HL-60/S4 treated with retinoic acid at 250 ng/mL for 4 days and 3 days (cell line): ENCODE measurements at regions not wholly inside any gene's neighbourhood (a gene's known extent, or its start where the extent isn't known, plus 50 kb on each side); places are given as distances from the start of the nearest gene placed in this dataset.
"Not testable (repeated sequence)": the region's sequence is repeated elsewhere in the genome, so short reads cannot be mapped to it uniquely, and the experiment has no call there.

Experiments
- in situ Hi-C: fragments of 300-500 bp; cut with MboI; formaldehyde crosslinking; loops from 2 replicates; pipeline ENCODE4 v1.7.0; 2022; ENCODE audit warnings: low sequenced_read_pairs

DNA sequence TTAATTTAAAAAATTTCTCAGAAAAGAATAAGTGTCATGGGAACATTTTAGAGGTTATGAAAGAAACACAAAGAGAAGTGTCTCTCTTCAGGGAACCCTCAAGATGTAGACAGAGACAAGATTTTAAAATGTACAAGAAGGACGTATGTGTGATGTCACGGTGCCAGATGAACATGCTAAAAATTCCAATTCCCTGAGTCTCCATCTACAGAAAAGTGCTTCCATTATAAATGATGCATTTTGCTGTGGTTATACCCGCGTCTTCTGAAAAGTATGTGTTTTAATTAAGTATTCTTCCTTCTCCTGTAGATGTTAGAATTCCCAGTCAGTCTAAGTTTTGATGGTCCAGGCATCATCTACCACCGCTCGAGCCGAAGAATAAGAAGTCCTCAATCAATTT lies 489.1 kb downstream of the PREX1 start:
- in situ Hi-C loops: no loop called here

DNA sequence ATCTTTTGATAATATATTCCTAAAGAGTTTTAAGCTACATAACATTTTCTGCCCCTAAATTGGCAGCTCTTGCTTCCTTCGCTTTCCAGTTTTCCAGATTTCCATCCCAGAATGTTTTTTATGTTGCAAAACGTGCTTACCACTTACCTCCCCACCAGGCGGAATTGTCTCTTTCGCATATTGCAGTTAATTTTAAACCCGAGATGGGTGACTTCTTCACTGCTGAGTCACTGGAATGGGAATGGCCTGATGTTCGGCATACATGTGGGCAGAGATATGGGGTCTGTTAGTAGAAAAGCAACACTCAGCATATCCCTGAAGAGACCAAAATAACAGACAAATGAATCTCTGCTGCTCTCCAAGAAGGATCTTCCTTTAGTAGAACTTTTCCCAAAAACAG lies 491.2 kb downstream of the PREX1 start:
- in situ Hi-C loops: no loop called here

DNA sequence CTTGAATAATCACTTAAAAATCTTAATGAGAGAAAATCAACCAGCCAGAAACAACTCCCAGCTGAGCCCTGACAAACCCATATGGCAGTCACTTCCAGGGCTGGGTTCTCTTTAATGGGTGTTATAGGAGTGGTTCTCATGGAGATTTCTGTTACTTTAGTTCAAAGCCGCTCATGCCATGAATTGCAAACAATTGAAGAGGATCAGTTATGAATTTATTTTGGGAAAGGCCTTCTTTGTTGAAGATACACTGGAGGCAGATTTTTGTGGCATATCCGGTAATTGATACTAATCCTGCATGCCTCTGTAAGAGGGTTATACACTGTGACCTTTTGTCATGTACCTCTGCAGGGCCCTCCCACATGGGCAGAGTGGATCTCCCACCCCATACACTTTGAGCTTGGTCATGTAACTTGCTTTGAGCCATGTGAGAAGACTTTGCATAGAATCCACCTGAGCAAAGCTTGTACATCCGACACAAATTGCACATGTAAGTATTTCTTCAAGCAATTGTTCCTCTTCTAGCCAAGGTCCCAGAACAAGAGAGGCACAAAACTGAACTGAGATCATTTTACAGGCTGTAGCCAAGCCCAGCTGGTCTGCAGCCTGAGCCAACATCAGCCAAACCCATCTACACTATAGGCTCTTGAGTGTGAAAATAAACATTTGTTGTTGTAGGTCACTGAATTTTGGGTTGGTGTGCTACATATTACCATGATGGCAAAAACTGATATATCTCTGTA lies 492.3 kb downstream of the PREX1 start:
- in situ Hi-C loops: no loop called here

DNA sequence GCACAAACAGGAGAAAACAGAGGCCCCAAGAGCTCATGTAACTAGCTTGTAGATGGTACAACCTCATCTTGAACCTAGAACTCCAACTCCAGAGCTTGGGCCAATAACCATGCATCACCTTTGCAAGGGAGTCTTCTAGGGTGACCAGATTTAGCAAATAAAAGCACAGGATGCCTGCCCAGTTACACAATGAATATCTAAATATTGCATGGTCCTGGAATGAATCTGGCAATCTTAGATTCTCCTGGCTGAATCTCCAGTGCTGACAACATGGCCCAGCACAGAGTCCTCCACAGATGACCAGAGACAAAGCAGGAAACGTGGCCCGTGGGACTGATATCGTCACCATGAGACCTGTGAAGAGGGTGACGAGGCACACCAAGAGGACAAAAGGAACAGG lies 494.1 kb downstream of the PREX1 start:
- in situ Hi-C loops: no loop called here

DNA sequence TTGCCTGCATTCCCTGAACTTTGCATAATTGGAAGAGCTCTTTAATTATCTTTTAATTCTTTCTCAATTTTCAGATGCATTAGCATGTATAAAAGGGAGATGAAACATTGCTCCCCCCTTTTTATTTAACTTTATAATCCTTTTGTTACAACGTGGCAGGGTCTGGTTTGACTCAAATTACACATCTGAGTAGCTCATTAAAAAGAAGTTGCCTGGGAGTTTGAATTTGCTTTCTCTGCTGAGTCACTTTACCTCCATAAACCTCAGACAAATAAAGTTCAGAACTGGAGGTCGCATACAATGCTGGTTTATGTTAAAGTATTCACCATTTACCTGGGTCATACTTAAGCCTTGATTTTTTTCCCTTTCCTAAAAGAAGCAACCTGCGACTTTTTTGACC lies 495.2 kb downstream of the PREX1 start:
- in situ Hi-C loops: no loop called here

DNA sequence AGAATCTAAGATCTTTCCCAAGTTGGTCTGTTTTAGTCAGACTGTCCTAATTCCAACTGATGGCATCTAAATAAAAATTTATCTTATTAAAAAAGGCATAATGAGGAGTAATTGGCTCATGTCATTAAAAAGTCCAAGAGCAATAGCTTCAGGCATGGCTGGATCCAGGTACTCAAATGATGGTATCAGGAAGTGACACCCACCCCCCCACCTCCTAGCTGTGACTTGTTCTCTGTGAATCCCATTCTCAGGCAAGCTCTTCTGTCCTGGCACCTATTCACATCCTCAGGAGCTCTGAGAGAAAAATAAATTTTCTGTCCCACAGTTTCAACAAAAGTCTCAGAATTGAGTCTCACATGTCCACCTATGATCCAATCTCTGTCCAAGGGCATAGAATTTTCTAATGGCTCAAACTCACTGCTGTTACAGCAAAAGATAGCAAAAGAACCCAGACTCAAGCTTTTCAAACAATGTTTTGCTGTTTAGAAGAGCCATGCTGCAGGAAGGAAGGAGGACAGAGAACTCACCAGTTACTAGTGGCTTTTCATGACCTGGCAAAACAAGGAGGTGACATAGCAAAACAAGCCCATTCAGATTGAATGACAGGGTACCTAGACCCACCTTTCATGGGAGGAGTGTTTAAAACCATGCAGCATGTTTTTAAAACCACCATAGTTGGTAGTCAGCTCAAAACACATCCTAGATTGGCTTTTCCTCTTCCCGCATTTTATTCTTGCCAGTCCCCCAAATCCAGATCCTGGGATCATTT lies 496.1 kb downstream of the PREX1 start:
- in situ Hi-C loops: no loop called here

DNA sequence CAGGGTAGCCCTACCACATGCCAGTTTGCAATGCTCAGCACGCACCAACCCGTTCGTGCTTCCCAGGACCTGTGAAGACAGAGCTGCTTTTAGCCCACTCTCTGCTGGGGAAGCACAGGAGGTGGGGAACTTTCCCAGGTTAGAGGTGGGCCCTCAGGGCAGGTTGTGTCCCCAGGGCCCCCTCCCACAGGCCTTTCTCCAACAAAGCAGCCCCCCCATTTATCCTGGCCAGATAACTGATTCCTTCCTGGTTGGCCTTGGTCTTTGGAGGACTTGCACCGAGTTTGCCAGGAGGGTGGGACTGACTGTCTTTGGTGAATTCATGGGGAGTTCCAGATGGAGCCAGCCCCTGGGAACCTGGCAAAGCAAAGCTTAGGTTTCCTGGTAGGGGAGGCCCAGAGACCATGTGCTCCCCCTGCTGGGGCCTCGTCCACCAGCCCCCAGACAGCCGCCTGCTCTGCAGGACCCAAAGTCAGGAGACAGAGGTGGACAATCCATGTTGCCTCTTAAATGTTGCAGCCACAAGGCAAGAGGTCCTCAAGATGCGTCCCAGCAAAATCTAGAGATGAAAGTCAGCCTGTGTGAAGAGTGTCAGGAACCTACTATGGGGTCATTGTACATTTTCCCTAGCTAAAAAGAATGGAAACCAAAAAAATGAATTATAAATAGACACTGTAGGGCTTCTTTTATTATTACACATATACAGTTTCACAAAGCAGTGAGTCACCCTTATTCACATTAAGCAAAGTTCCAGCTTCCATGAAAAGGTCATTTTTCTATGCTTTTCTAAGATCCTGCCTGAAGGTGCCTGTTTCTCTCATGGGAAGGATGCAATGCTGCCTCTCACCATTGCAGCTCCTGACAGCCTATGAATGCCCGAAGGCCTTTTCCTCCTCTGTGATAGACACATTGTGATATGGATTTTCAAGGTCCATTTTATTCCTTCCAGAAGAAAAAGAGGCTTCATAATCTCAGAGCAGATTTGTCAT lies 497.8 kb downstream of the PREX1 start:
- in situ Hi-C loops: no loop called here

DNA sequence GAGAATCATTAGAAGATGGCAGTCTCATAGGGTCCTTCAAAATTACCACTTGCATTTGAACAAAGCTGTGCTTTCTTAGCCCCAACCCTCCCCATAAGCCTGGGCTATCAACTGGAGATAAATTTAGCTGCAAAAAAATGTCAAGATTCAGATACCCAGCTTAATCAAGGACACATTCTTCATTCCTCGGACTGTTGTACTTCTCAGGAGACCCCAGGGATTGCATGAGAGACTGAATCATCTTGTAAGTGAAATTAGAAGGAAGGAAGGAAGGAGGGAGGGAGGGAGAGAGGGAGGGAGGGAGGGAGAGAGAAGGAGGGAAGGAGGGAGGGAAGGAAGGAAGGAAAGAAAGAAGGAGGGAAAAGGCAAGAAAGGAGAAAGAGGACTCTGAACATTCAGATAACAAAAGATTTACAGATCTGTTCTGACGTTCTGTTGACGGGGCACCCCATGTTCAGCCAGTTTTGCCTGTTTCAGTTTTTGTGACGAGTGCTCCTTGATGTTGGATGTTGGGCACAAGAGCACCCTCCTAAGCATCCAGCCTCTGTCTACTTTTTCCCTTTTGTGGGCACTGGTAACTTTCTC lies 498.7 kb downstream of the PREX1 start:
- in situ Hi-C loops: no loop called here

DNA sequence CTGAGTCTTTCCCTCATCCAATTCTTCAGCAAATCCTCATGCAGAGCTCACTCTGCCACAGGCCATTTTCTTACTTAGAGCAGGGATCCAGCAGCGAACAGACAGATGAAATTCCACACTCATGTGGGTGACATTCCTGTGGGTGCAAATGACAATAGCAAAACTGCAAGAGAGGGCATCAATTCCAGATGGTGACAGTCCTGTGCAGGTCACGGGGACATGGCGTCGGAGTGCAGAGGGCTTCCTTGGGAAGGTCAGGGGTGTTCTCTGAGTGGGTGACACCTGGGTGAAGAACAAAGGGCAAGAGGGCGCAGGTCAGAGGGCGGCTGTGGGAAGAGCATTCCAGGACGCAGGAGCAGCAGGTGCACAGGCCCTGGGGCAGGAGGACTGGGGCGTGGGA lies 500.0 kb downstream of the PREX1 start:
- in situ Hi-C loops: not testable (repeated sequence)

DNA sequence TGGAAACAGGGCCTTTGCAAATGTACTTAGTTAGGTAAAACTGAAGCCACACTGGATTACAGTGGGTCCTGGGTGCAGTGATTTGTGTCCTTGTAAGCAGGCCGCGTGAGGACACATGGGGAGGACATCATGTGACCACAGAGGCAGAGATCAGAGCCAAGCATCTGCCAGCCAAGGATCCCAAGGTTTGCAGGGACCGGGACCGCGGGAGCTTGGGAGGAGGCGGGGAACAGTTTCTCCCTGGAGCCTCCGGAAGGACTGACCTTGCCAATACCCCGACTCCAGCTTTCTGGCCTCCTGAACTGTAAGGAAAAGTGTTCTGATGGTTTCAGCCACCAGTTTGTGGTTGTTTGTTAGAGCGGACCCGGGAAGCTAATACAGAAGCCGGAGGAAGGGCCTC lies 500.9 kb downstream of the PREX1 start:
- in situ Hi-C loops: no loop called here

DNA sequence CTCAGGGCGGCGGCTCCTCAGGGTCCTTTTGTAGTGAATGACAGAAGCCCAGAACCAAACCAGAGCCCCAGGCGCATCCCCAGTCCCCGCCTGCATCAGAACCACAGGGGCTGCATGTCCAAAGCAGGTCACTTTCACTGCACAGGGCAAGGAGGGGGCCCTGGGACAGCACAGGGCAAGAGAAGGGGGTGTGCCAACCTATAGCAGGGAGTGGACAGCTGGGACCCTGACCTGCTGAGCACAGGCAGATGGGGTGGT lies 501.4 kb downstream of the PREX1 start:
- in situ Hi-C loops: no loop called here

DNA sequence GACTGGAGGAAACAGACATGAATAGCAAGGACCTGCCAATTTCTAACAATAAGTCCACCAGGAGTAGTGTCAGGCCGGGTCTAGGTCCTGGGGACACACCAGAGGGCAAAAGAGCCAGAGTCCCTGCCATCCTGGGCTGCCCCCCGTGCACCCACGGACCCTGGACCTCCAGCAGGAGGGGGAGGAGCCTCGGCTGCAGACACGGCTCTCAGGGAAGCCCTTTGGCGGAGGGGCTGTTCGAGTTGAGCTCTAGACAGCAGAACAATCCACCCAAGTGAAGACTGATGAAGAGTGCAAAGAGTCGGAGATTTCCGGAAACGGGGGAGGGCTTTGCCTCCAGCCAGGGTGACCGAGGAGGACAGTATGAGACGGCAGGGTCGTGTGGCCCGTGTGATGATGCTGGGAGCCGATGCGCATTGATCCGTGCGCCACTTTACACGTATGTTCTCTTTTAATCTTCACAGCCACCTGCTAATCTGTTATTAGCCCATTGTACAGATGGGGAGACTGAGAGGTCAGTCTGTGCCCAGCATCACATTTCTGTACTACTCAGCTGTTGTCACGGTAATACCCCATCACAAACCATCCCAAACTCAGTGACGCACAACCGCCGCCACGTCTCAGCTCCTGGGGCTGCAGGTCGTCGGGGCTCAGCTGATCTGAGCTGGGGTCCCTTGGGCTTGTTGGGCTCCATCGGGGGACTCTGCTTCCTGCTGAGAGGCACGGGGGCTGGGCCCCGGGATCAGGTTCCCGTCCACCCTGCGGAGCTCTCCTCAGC lies 502.0 kb downstream of the PREX1 start:
- in situ Hi-C loops: no loop called here

DNA sequence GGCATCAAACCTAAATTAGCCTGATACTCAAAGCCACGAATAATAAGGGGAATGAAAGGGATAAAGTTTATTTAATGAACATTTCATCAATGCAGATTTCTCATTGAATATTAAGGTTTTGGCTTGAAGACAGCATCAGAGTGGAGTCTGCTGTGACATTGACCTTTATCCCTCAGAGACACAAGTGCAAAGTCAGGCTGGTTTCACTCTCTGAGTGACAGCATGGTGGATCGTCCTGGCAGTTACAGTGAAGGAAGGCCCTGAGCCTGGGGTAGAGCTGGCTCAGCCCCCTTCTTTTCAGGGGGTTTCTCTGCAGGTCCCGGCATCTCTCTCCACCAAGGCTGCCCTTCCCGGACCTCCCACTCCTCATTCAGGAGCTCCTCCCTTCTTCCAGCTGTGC lies 503.1 kb downstream of the PREX1 start:
- in situ Hi-C loops: no loop called here

DNA sequence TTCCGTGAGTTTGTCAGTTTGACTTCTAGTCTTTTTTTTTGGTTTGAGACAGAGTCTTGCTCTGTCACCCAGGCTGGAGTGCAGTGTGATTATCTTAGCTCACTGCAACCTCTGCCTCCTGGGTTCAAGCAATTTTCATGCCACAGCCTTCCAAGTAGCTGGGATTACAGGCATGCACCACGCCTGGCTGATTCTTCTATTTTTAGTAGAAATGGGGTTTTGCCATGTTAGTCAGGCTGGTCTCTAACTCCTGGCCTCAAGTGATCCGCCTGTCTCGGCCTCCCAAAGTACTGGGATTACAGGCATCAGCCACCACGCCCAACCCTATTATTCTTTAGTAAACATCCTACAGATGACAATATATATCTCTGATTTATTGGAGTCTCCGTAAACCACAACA lies 506.5 kb downstream of the PREX1 start:
- in situ Hi-C loops: no loop called here

DNA sequence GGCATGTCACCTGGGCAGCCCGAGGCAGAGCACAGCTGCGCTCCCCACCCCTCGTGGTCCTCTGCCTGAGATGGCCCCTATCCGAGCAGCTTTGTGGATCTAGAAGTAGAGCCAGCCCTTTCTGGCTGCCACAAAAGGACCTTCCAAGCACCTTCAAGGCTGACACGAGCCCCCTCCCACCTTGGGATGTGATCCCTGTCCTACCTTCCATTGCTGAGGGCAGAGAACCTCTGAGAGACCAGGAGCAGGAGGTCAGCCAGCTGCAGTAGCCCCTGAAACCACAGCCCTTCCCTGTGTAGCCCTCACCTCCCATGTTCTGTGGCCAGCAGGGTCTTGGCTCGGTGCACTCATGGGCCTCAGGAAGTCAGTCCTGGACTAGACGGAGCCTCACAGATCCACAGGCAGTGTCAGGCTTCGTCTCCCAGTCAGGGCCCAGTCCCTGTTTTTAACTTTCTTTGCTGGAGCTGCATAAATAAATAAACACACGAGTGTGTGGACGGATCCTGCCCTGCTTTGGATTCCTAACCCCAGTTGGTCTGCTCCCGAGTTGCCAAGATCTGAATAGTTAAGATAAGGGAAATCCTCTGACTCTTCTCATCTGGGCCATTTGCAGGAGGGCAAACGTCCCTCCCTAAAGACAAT lies 507.7 kb downstream of the PREX1 start:
- in situ Hi-C loops: no loop called here

DNA sequence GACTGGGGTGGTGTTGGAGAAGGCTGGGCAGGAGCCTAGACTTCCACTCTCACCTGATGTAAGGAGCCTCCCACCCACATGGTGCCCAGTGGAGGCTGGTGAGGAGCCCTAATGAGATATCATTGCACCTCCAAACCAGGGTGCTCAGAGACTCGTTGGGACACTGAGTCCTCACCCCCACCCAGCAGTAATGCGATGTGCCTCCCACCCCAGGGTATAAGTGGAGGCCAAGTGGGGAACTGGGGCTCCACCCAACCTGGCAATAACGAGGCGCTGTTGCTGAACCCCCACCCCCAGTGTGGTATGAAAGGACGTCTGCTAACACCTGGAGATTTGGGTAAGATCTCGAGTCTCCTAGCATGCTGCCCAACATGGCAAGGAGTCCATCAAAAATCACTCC lies 510.2 kb downstream of the PREX1 start:
- in situ Hi-C loops: no loop called here

DNA sequence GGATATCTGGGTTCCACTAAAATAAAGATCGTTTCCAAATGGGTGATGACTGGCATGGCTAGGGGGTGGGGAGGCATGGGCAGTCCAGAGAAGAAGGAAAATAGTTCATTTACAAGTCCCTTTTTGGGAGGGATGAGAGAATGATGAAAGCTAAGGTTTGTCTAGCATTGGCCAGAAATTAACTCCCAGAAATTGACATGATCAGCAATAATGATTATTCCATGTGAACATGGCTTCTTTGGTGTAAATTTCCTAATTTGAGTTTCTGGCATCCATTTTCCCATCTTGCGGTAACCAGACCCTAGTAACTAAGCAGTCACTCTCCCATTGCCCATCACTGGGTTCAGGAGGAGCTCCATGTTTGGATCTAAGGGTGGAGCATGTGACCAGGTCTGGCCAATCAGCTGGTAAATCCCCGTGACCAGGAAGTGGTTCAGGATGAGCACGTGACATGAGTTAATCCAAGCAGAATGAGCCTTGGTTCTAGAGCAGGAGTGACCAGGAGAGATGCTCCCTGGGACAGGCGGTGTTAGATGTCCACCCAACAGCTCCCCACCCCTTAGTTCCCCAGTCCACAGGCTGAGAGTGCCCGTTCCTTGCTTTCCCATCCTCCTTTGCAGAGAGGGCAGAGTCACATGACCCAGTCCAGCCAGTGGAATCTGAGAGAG lies 512.7 kb downstream of the PREX1 start:
- in situ Hi-C loops: no loop called here

DNA sequence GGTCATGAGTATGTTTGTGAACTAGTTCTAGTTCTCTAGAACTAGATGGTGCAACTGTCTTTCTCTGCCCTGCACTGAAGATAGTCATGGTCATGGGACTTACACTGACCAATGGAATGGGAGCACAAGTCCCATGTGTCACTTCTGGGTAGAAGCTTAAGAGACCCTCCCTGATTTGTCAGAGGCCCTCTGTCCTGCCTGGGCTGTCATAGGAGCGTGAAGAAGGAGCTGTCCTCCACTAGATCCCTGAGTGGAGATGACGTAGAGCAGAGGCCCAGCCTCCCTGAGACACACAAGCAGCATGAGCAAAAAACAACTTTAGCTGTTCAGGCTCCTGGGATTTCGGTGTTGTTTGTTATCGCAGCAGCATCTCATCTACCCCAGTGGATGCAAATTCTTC lies 514.5 kb downstream of the PREX1 start:
- in situ Hi-C loops: no loop called here

DNA sequence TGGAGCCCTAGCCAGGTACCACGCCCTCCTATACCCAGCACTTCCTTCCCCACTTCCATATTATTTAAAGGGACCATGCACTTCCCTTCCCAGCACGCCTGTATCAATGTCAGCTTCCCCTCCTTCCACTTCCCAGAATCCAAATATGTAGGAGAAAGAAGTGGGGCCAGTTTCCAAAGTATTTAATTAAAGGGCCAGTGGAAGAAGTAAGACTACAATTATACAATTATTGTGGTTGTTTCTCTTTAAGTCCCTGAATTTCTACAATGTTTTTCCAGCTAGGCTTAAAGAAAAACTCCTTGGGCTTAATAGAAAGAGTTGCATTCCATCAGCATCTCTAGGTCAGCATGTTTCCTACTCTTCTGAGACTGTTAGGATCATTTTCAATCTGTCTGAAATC lies 515.8 kb downstream of the PREX1 start:
- in situ Hi-C loops: no loop called here

DNA sequence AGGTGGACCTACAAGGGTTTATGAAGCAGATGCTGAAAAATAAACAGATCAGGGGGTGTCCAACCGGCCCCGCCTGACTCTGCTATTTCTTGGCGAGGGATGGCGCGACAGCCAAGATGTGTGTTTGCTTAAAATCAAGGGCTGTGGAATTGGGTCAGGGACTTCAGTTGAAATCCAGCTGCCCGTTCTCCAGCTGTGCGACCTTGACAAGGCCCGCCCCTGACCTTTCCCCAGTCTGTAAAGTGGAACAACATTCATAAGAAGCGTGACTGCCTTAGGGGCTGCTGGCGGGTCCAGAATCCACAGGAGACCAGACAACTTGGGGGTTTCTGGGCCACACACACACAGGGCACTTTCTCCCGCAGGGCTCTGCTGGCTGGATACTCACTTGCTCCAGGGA lies 517.5 kb downstream of the PREX1 start:
- in situ Hi-C loops: no loop called here
